Heart left ventricle (tissue), 16 donors: ENCODE measurements at regions not wholly inside any gene's neighbourhood (a gene's known extent, or its start where the extent isn't known, plus 50 kb on each side); places are given as distances from the start of the nearest gene placed in this dataset.

Experiments
- ATAC-seq, 4 donors: fragments of 200-7000 bp; cut with Tn5 transposase; one replicate each; pipeline ENCODE4 v1.9.1; 2020 to 2022; ENCODE audit warnings: moderate library complexity in 4 of 4, mild to moderate bottlenecking in 3 of 4, moderate number of reproducible peaks in 1 of 4
- DNase-seq, 5 donors: peaks; one replicate each; pipeline ENCODE4 v3.0.0-alpha.2; 2020
- H3K27ac ChIP-seq, 12 donors: fragments of 200-600 bp; sonication (generic) in 4 of 12; one replicate each; pipeline versions ENCODE4 v1.5.0 to v1.8.0; 2016 to 2022; ENCODE audit warnings: mild to moderate bottlenecking in 2 of 12
- H3K27me3 ChIP-seq, 9 donors: fragments of 200-600 bp; sonication (generic) in 2 of 9; one replicate each; pipeline versions ENCODE4 v1.5.1 to v1.8.0; 2016 to 2022; ENCODE audit warnings: mild to moderate bottlenecking in 3 of 9
- H3K36me3 ChIP-seq, 9 donors: fragments of 200-600 bp; sonication (generic) in 2 of 9; one replicate each; pipeline versions ENCODE4 v1.5.0 to v1.8.0; 2018 to 2022; ENCODE audit warnings: mild to moderate bottlenecking in 2 of 9
- H3K4me1 ChIP-seq, 12 donors: fragments of 200-600 bp; sonication (generic) in 4 of 12; one replicate each; pipeline versions ENCODE4 v1.5.0 to v1.8.0; 2016 to 2022; ENCODE audit warnings: mild to moderate bottlenecking in 3 of 12
- H3K4me3 ChIP-seq, 12 donors: fragments of 200-600 bp; sonication (generic) in 4 of 12; one replicate each; pipeline versions ENCODE4 v1.5.0 to v1.8.0; 2017 to 2022; ENCODE audit warnings: mild to moderate bottlenecking in 9 of 12, moderate library complexity in 4 of 12
- H3K9me3 ChIP-seq, 12 donors: fragments of 200-600 bp; sonication (generic) in 4 of 12; one replicate each; pipeline versions ENCODE4 v1.5.0 to v1.8.0; 2016 to 2022; ENCODE audit warnings: mild to moderate bottlenecking in 1 of 12
- CTCF ChIP-seq, 12 donors: fragments of 200-600 bp; sonication (generic) in 4 of 12; IDR thresholded peaks; one replicate each; pipeline versions ENCODE4 v1.5.0 to v1.8.0; 2018 to 2022; ENCODE audit warnings: antibody characterized with exemption in 12 of 12, mild to moderate bottlenecking in 5 of 12
- POLR2A ChIP-seq, 2 donors: fragments of 450-650 bp; IDR thresholded peaks; one replicate each; pipeline ENCODE4 v1.6.1; 2017; ENCODE audit warnings: antibody characterized with exemption in 2 of 2, mild to moderate bottlenecking in 2 of 2, moderate library complexity in 2 of 2
- WGBS, 4 donors: extraction: QIAGEN DNeasy Blood & Tissue Kit in 2 of 4; methylation state at CpG; one replicate each; pipeline versions ENCODE4 v1.1.5 to v1.1.7; 2013 to 2018; 5-methylcytosine and 5-hydroxymethylcytosine counted together
- intact Hi-C, 10 donors: fragments of 100-400 bp; cut with DNase I; formaldehyde crosslinking; loops; one replicate each; pipeline versions ENCODE4 v1.11.1 to v1.14.2; 2022
- donor health status: ischemic (EF 13 %, LVEDD 7.1; RV severe dilation, severe dysfunction).
- donor health status: healthy with polysubstance abuse.
- donor health status: DM: no; HTN: yes; CAD: no.
- donor health status: DM: no; HTN: no; CAD: no.
- donor health status: ischemic (EF 25% LVEDD 6.9; RV normal size, moderate dysfunction).
- donor health status: ischemic (EF 25% LVEDD 5.7; RV mildly dilated, moderate dysfunction).
- donor health status: healthy.
- donor health status: DM: yes; HTN: yes; CAD: no.
- donor health status: ischemic (EF 35%, LVEDD 5.7; RV mildly dilated, moderate dysfunction).
- donor health status: nonischemic (EF 11% LVEDD 7.7; RV severe dilation, severe dysfunction).
- donor health status: DM: yes; HTN: yes; CAD: no.
- donor health status: PGD.
- donor health status: ischemic (EF 29% LVEDD 5.4; RV normal size, mild dysfunction).
- donor health status: nonischemic (EF 23%, LVEDD 6.1; RV moderate dilation, normal function).

DNA sequence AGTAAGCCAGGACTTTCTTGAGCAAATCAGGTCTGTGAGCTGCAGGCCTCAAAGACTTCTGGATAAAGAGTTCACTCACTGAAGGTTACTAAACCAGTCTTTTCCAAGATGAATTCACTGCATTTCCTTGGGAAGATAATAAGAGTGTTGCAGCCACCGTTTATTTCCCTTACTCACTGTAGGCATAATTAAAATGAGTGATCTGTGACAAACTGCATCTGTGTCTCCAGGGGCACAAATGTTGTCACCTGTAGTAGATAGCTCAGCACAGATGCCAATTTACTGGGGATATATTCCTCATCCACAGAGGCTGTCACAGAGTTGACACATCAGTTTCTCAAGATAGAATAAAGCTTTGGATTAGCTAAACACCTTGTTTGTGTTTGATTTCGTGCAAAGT, 580.2 kb downstream of the SPRY1 start:
- no peak for DNase-seq
- WGBS, 4 donors, result 55 to 59% (median 57%) methylated on average over 2 of the region's 2 CpGs
- no peak overlapping the region for H3K4me3 ChIP-seq
- H3K4me1 ChIP-seq, result peaks cover 0 to 22% (median 8%) of the 10 kb centered on the region in 12 donors
- H3K36me3 ChIP-seq, result no peaks in the 10 kb centered on the region
- peak overlapping the region in 10 of 12 donors; percentile 3 to 68 (median 40) for H3K27ac ChIP-seq
- no peaks in the 10 kb centered on the region for H3K27me3 ChIP-seq
- intact Hi-C loops, result no loop called here
- ATAC-seq, result no peak
- peaks cover 0 to 41% (median 11%) of the 10 kb centered on the region in 12 donors for H3K9me3 ChIP-seq
- TF ChIP-seq CTCF (IDR thresholded peaks at IDR 0.05) (no peak), POLR2A (IDR thresholded peaks at IDR 0.05) (no peak)

DNA sequence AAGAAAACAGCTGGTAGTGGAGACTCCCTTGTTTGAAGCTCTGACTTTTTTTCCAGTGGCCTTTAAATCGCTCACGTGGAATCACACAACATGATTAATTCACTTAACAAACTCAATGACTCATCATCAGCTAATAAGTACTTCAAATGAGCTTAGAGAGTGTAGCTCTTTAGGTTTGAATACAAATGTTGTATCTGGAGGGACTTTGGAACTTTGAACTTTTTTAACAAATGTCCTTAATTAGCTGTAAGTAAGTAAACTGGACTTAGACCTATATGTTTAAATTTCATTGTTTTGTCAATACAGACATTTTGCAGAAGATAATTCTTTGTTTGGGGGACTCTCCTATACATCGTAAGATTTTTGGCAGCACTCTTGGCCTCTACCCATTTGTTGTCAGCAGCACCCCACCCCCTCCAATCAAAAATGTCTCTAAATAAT, 581.1 kb downstream of the SPRY1 start:
- Histone ChIP-seq H3K36me3 (no peaks in the 10 kb centered on the region), H3K9me3 (peaks cover 0 to 49% (median 13%) of the 10 kb centered on the region in 12 donors), H3K4me3 (no peak overlapping the region), H3K4me1 (peaks cover 0 to 22% (median 8%) of the 10 kb centered on the region in 12 donors), H3K27ac (peak overlapping the region in 3 of 12 donors; percentile 47 to 68 (median 61)), H3K27me3 (no peaks in the 10 kb centered on the region)
- ATAC-seq (no peak), DNase-seq (no peak)
- TF ChIP-seq POLR2A (IDR thresholded peaks at IDR 0.05), result no peak
- intact Hi-C loops, result no loop called here
- 74 to 82% (median 78%) methylated on average over 3 of the region's 3 CpGs for WGBS, 4 donors

DNA sequence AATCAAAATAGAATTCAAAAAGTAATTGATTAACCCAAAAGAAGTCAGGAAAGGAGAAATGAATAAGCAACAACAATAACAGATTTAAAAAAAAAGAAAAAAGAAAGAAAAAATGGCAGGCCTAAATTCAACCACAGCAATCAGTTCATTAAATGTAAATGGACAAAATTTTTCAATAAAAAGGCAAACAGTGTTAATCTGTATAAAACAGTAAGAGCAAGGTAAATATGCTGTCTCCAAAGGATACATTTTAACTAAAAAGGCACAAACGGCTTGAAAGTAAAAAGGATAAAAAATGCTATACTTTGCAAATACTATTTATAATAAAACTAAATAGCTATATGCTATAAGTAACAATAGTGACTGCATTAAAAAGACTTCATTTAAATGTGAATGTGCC, 582.0 kb downstream of the SPRY1 start:
- intact Hi-C loops, result no loop called here
- Histone ChIP-seq H3K4me1 (peaks cover 0 to 22% (median 8%) of the 10 kb centered on the region in 12 donors), H3K36me3 (no peaks in the 10 kb centered on the region), H3K27me3 (no peaks in the 10 kb centered on the region), H3K4me3 (no peak overlapping the region), H3K27ac (no peak overlapping the region), H3K9me3 (peaks cover 0 to 59% (median 16%) of the 10 kb centered on the region in 12 donors)
- TF ChIP-seq CTCF (IDR thresholded peaks at IDR 0.05), result no peak
- TF ChIP-seq POLR2A (IDR thresholded peaks at IDR 0.05), result no peak
- DNase-seq, result no peak
- WGBS, 4 donors, result 90 to 98% (median 93%) methylated on average over 1 of the region's 1 CpG
- ATAC-seq, result no peak

DNA sequence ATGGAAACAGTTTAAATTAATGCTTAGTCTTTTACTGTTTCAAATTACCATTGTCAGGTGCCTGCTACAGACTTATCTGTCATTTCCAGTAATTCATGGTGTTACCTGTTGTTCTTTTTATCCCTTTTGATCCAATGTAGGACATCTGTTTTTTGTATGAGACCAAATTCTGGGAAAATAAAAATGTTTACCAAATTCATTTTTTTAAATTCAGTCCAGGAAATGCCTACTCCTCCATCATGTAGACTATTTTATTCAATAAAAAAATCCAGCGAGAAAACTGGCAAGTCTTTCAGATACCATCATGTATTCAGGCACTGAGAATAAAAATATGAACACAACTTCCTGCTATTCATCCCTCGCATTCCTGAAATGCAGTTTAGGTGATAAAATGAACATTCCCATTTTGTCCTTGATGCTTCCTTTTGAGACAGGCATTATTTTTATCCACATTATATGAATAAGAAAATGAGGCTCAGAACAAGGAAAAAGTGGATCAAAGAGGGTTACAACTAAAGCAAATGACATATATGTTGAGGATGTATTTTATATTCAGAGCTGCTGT, 584.2 kb downstream of the SPRY1 start:
- Histone ChIP-seq H3K4me3 (no peak overlapping the region), H3K36me3 (no peaks in the 10 kb centered on the region), H3K27me3 (no peaks in the 10 kb centered on the region), H3K27ac (peak overlapping the region in 3 of 12 donors; percentile 25 to 39 (median 31)), H3K4me1 (peaks cover 0 to 29% (median 10%) of the 10 kb centered on the region in 12 donors), H3K9me3 (peaks cover 0 to 61% (median 16%) of the 10 kb centered on the region in 12 donors)
- 58 to 66% (median 62%) methylated on average over 2 of the region's 2 CpGs for WGBS, 4 donors
- intact Hi-C loops, result loop anchor here in 2 of 10 donors (5.0 to 10.0 kb wide), 2 partner anchors 74 to 234 kb away; no protein-coding TSS in a partner anchor
- ATAC-seq, result peak in 1 of 4 donors; percentile 16
- no peak for DNase-seq
- no peak for TF ChIP-seq POLR2A (IDR thresholded peaks at IDR 0.05)
- TF ChIP-seq CTCF (IDR thresholded peaks at IDR 0.05), result no peak
